OCI-LY7 (cell line): ENCODE measurements at regions not wholly inside any gene's neighbourhood (a gene's known extent, or its start where the extent isn't known, plus 50 kb on each side); places are given as distances from the start of the nearest gene placed in this dataset.

Experiments
- EZH2phosphoT487 ChIP-seq: fragments of 200-600 bp; sonication (generic); IDR thresholded peaks from 2 replicates; pipeline ENCODE4 v1.6.1; 2018; ENCODE audit warnings: low read depth, borderline replicate concordance, mild to moderate bottlenecking, mixed run types, antibody characterized with exemption, low read length, moderate library complexity, mixed read lengths
- TF ChIP-seq, protein P1 (sequence below): fragments of 200-600 bp; sonication (generic); conservative IDR thresholded peaks from 2 replicates; pipeline ENCODE4 v1.5.1; 2014; ENCODE audit warnings: mild to moderate bottlenecking, antibody characterized with exemption, low read length, moderate library complexity, mixed read lengths

DNA sequence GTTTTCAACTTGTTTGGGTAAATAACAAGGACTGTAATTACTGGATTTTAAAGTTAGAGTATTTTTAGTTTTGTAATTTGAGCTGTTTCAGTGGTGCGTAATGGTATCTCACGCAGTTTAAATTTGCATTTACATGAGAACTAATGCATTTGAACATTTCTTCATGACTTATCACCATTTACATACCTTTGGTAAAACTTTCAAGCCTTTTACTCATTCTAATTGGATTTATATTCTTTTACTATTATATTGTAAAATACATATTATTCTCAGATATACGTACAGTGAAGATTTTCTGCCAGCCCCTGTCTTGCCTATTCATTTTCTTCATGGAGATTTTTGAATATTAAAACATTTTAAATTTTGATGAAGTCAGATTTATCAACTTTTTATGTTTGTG is 703.8 kb downstream of the MECOM start:
- TF ChIP-seq, protein P1, sequence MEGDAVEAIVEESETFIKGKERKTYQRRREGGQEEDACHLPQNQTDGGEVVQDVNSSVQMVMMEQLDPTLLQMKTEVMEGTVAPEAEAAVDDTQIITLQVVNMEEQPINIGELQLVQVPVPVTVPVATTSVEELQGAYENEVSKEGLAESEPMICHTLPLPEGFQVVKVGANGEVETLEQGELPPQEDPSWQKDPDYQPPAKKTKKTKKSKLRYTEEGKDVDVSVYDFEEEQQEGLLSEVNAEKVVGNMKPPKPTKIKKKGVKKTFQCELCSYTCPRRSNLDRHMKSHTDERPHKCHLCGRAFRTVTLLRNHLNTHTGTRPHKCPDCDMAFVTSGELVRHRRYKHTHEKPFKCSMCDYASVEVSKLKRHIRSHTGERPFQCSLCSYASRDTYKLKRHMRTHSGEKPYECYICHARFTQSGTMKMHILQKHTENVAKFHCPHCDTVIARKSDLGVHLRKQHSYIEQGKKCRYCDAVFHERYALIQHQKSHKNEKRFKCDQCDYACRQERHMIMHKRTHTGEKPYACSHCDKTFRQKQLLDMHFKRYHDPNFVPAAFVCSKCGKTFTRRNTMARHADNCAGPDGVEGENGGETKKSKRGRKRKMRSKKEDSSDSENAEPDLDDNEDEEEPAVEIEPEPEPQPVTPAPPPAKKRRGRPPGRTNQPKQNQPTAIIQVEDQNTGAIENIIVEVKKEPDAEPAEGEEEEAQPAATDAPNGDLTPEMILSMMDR: no peak
- no peak for TF ChIP-seq EZH2phosphoT487
